Amniotic epithelial cell (primary cell): ENCODE measurements at regions not wholly inside any gene's neighbourhood (a gene's known extent, or its start where the extent isn't known, plus 50 kb on each side); places are given as distances from the start of the nearest gene placed in this dataset.
A peak's percentile ranks its signal among the peaks of the same experiment; 100 is the strongest.
"Not testable (repeated sequence)": the region's sequence is repeated elsewhere in the genome, so short reads cannot be mapped to it uniquely, and the experiment has no call there.

Experiments used
- DNase-seq: peaks from one replicate; pipeline ENCODE4 v3.0.0-alpha.2; 2010; ENCODE audit warnings: low read depth

- DNase-seq, result no peak
These were observed 302.3 kb upstream of the IGFBP7 start for GRCh38 chr4:57412259-57413054.

GRCh38 chr4:57410331-57411052 is 300.3 kb upstream of the IGFBP7 start:
- DNase-seq, result no peak

DNA sequence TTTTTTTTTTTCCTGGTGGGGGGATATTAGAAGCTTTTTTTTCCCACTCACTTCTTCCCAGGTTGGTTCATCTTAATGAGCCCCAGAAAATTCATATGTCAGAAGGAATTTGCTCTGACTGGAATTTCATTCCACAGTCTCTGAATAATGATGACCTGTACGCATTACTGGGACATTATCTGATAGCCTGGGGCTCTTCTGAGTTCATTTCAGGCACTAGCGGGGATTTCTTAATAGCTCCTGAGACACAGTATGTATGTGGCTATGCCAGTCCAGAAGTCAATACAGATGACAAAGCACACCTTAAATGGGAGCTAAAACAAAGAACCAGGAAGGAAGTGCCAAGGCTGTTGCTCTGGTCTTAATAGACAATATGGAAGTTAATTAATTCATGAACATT is 295.2 kb upstream of the IGFBP7 start:
- peak; percentile 2 for DNase-seq

- DNase-seq, result no peak
These were observed 294.3 kb upstream of the IGFBP7 start for GRCh38 chr4:57404483-57404882.

DNA sequence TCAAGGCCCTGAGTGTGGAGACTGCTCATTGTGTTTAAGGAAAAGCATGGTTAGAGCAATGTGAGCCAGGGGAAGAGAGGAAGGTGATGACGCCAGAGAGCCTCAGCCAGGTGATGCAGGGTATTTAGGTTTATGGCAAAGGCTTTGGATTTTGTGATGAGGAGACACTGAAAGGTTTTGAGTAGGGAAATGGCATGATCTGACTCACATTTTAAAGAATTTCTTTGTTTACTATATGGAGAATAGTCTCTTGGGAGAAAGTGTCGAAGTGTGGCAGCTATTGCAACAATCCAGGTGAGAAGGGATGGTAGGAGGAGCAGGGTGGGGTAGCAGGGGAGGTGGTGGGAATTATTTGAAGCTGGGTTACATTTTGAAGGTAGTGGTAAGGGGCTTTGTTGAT is 293.4 kb upstream of the IGFBP7 start:
- DNase-seq, result no peak

- no peak for DNase-seq
These were observed 291.4 kb upstream of the IGFBP7 start for GRCh38 chr4:57401586-57401985.

DNA sequence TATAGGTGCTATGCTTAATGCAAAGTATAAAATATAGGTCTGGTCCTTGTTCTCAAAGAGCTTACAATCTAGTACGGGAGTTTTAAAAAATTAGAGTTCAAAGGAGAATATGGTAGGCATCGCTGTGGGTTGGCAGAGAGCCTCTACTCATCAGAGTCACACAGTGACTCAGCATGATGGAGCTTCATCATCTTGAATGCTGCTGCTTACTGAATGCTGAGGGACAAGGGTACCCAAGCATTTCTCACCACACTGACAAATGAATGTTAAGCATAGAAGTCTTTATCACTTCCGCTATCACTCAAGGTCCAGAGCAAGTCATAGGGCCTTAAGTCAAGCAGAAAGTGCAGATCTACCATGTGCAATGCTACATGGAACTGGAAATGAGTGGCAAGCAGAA is 268.6 kb upstream of the IGFBP7 start:
- DNase-seq, result no peak

GRCh38 chr4:57374866-57375595 is 264.8 kb upstream of the IGFBP7 start:
- no peak for DNase-seq

GRCh38 chr4:57373991-57374390 is 263.8 kb upstream of the IGFBP7 start:
- no peak for DNase-seq

- no peak for DNase-seq
These were observed 261.5 kb upstream of the IGFBP7 start for GRCh38 chr4:57371671-57372070.

DNA sequence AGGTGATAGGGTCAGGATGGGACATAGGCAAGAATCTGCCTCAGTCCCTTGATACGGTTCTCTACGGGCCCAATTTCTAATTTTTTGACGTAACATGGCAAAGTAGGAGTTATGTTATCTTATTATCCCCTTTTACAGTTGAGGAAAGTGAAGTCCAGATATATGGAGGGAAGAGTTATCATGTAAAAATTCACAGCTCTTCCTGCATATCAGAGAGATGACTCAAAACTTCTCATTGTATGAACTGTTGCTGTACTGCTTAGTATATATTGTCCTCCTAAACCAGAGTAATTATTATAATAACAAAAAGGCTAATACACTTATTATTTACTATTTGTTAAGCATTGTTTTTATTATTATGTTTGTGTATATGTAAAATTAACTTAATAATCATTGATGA is 260.5 kb upstream of the IGFBP7 start:
- DNase-seq, result no peak

DNA sequence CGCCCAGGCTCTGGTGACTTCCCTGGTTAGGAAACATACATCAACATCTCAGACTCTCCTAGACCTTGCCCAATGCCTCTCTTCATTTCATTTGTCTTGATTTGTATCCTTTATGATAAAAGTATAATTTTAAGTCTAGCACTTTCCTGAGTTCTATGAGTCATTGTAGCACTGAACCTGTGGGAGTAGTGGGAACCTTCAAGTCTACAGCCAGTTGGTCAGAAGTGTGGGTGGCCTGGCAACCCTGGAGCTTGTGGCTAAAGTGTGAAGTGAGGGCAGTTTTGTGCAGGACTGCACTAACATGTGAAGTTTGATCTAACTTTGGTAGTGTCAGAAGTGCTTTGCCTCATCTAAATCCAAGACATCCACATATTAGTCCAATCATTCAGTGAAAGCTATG is 259.3 kb upstream of the IGFBP7 start:
- DNase-seq, result no peak

DNA sequence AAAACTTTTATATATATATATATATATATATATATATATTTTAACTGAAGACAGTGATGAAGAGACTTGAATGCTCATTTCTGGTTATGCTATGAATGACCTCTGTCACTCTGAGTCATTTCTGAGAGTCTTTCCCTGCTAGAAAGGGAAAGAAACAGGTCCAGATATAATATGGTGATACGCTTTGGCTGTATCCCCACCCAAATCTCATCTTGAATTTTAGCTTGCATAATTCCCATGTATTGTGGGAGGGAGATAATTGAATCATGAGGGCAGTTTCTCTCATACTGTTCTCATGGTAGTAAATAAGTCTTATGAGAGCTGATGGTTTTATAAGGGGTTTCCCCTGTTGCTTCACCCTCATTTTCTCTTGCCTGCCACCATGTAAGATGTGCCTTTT is 254.1 kb upstream of the IGFBP7 start:
- DNase-seq, result no peak

DNA sequence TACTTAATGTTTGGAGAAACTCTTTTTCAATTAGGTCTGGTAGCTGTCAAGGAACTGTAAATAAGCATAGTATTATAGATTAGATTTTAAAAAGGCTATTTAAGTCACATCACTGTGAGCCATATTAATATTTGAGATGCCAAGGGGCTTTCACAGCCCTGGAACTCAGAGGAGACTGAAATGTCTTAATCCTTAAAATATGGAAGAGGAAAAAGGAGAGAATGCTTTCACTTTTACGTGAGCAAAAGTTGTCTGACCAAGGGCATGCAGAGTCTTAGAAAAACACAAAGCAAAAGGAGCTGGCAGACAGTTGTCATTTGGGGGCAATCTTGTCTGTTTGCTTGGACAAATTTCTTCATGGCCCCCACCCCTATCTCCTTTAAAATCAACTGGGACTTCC is 253.2 kb upstream of the IGFBP7 start:
- DNase-seq, result no peak

GRCh38 chr4:57360681-57361080 is 250.5 kb upstream of the IGFBP7 start:
- no peak for DNase-seq

- DNase-seq, result no peak
These were observed 245.0 kb upstream of the IGFBP7 start for GRCh38 chr4:57355101-57355665.

DNA sequence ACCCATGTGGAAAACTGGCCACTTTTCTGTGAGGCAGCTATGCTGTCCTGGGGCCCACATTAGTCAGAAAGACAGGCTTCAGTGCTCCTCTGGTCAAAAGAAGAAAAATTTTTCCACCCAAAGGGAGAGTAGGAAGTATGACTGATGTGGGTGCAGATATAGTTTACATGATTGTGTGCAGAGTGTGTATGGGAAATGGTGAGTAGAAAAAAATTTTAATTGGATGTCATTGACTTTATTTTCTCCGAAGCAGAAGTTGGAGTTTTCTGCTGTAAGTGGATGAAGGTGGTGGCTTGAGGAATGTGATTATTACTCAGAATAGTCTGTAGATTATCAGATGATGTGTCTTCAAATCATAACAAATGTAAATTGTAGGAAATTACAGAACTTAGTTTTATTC is 241.5 kb upstream of the IGFBP7 start:
- no peak for DNase-seq

DNA sequence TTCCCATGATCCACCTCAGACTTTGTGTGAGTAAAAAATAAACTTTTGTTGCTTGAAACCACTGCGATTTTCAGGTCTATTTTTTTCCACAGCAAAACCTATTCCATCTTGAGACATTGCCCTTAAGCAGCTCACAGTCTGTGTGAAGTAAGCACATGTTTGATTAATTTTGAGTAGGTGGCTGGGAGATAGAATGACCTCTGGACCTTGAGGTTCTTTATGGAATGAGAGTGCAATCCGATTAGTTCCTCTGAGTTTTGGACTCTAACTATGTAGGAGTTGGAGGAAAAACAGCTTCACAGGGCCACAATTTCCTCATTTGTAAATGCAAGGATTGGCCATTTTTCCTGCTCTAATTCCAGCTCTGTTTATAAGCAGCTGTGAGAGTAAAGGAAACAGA is 234.1 kb upstream of the IGFBP7 start:
- DNase-seq, result no peak

- DNase-seq, result no peak
These were observed 232.2 kb upstream of the IGFBP7 start for GRCh38 chr4:57342411-57342810.

DNA sequence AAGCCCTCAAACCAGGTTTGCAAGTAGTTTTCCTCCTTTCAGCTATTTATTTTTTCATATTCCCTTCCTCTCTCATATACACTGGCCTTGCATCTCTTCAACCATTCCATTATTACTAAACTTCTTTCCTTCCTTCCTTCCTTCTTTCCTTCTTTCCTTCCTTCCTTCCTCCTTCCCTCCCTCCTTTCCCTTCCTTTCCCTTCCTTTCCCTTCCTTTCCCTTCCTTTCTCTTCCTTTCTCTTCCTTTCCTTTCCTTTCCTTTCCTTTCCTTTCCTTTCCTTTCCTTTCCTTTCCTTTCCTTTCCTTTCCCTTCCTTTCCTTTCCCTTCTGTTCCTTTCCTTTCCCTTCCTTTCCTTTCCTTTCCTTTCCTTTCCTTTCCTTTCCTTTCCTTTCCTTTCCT is 228.7 kb upstream of the IGFBP7 start:
- DNase-seq, result not testable (repeated sequence)

- DNase-seq, result no peak
These were observed 223.5 kb upstream of the IGFBP7 start for GRCh38 chr4:57333684-57334083.

DNA sequence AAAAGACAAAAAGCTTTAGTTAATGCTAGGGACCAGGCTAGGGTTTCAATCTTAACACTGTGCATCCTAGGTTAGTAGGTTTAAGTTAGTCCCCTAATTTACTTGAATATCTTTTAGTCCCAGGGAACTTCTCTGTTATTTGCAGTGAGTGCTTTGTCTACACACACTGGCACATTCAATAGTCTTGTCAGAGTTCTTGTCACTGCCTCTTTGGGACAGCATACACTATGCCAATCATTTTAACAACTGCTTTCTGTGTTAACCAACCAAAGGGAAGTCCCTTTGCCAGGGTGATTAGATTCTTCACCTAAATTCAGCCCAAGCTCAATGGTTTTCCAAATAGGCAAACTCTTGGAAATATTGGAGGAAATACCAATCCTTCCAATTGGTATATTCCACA is 221.8 kb upstream of the IGFBP7 start:
- no peak for DNase-seq

DNA sequence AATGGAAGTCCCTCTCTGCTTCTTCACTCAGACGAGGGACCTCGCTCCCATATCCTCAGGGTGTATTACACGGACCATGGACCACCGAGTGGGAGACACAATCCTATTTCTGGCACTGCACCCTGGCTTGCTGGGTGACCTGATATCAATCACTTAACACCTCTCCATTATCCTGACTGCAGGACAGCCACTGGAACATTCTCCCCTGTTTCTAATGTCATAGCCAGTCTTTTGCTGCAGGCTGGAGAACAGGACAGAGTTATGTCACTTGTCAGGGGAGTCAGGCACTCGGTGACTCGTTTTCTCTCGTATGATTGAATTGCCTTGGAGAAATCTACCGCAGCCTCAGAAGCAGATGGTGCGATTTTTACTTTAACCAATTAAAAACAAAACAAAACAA is 219.1 kb upstream of the IGFBP7 start:
- DNase-seq, result no peak
